UCSD-AML1 (cell line): ENCODE measurements at regions not wholly inside any gene's neighbourhood (a gene's known extent, or its start where the extent isn't known, plus 50 kb on each side); places are given as distances from the start of the nearest gene placed in this dataset.
"Not testable (repeated sequence)": the region's sequence is repeated elsewhere in the genome, so short reads cannot be mapped to it uniquely, and the experiment has no call there.

ENCODE experiments used
- DNase-seq: peaks from one replicate; lab custom pipeline; 2025; ENCODE audit not compliant: unreplicated experiment; lab: John Stamatoyannopoulos, UW

DNA sequence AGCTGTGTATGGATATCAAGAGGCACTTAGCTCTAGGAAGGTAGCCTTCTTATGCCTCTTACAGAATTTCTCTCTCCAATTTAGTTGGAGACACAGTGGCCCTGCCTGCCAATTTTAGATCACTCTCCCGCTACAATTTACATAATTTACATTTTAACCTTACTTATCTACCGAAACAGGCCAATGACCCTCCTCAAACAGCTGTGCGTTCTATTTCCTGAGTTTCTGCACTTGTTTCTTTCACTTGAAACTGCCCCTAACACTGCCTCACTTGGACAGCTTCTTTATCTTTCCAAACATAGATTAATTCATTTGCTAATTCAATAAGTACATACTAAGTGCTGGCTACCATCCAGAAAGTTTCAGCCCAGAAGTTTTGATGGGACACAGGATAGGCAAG is 52.9 kb upstream of the HDDC2 start:
- DNase-seq, result no peak

GRCh38 chr6:125356884-125357283 is 55.1 kb upstream of the HDDC2 start:
- DNase-seq, result no peak

DNA sequence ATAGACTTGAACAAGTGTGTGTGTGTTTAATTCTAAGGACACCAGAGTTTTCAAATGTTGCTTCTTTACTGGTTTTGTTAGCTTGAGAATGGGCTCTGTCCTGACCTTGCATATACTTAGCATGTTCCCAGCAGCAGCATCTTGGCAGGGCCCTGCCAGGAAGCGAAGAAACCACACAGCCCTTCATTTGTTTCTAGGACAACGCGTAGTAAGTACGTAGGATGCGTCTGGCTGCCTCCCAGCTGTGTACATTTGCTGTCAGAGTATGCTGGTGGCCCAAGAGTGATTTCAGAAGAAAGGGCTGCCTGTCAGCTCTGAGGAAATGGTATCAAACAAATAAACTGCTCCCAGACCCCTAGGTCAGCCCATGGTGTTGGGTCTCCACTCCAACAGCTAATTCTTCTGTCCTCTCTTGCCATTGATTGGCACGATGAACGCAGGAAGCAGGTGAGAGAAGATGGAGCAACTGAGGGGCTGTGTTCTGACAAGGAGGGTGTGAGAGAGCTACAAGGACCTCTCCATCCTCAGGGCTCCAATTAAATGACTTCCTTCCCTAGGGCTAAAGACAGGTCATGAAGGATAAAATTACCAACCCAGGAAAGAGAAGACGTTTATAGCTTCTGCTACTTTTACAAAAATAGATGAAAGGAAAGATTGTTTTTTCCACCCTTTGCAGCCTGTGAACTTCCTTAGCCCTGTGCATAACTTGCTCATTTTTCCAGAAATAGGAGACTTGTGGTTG is 55.9 kb upstream of the HDDC2 start:
- DNase-seq, result no peak

DNA sequence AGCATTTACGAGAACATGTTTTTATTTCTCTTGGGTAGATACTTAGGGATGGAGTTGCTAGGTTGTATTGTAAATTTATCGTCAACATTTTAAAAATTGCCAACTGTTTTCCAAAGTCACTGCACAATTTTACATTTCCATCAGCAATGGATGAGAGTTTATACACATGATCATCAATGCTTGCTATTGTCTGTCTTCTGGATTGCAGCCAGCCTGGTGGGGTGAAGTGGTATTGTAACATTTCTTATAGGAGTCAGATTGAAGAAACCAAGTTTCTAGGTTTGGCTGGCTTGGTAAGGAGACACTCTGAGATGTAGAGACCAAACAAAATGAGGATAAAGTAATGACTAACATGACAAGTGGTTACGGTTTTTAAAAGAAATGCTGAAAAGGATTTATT is 57.1 kb upstream of the HDDC2 start:
- DNase-seq, result no peak

DNA sequence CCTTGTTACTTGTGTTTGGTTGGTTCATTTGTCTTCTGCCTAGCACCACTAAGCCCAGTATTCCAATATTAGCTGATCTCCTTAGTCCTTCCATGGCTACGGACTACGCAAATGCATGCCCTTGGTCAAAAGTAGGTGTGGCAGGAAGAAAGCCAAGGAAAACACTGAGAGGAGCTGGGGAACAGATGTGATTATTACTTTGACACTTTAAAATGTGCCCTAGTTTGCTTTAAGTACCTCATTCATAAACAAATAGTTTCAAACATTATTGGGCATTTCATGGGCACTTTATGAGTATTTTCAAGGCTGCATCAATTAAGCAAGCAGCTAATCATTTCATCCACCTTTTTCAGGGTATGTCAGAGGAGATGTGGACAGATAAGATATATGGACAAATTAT is 60.1 kb upstream of the HDDC2 start:
- no peak for DNase-seq

DNA sequence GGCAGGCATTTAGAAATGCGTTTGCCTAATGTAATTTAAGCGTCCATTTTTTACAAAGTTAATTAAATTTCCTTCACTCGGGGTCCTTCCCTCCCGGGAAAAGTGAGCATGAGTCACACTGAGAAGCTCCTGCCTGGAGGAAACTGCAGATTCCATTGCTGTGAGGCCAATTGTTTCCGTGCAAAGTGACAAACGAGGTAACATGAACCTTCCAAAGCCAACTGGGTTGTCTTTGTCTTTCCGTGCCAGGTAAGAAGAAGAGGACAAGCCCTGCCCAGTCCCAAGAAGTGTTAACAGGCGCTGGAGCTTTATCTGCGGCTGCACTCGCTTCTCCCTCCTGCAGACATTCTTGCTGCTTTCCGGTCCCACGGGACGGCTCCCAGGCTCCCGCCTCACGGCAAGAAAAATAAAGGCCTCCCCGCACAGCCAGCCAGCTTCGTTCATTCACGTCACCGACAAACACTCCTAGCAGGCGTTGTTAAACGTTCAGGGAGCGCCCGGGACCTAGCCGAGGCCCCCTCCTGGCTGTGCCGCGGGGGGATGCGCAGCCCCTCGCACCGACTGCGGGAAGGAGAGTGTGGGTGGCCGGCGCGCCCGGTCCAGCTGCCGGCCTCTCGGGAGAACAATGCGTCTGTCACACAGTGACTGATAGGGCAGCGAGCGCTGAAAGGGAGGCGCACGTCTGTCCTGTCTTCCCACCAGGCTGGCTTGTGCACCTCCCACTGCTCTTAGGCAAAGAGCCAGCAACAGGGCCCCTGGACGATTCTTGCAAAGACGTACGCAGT is 61.5 kb upstream of the HDDC2 start:
- DNase-seq, result no peak

DNA sequence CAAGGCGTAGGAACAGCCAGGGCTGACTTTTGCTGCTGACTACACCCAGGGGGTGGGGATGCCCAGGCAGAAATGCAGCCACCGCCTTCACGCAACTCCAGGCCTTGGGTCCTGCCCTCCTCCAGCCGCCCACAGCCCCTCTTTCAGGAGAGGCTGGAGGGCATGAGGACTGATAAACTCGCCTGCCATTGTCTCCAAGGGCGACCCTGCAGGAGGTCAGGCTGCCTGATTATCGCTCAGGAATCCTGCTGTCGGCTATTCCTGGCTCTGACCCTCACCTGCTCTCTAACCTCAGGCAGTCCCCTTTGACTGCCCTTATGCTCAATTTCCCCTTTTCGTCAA is 62.0 kb upstream of the HDDC2 start:
- DNase-seq, result no peak

GRCh38 chr6:125365230-125365629 is 63.5 kb upstream of the HDDC2 start:
- DNase-seq, result no peak

DNA sequence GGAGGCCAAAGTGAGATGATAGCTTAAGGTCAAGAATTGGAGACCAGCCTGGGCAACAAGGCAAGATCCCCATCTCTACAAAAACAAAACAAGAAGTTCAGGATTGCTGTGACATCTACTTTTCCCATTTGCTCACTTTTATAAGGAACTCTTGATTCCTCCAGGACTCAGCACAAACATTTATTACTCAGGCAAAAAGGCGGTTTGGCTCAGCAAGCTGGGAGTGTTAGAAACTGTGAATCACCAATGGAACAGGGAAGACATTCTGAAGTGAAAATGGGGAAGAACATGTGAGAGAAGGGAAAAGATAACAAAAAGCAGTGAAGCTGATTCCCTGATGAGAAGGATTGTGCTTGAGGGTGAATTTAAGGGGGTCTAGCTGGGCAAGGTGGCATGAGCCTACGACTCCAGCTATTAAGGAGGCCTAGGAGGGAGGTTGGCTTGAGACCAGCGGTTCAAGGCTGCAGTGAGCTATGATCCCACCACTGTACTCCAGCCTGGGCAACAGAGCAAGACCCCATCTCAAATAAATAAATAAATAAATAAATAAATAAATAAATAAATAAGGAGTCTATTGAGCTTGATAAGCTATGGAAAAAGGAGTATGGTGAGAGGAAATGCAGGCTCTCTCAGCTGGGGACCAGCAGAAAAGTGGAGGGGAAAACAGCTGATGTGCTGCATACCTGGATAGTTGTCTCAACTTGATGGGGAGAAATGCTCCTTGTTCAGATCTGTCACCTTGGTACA is 65.4 kb upstream of the HDDC2 start:
- no peak for DNase-seq

- no peak for DNase-seq
These were observed 68.6 kb upstream of the HDDC2 start for GRCh38 chr6:125370343-125370742.

DNA sequence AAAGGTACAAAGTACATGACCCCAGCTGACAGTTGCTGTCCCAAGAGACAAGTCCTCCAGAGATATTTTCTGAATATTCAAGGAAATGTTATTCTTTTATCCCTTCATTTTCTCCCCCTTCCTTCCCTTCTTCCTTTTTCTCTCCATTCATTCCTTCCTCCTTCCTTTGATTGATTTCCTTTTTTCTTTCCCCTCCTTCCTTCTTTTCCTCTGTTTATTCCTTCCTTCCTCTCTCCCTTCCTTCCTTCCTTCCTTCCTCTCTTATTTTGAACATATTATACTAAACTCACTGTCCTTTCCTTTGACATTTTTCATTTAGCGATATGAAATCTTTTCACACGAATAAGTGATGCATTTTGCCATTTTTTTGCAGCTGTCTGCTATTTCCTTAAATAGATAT is 73.2 kb upstream of the HDDC2 start:
- DNase-seq, result no peak

DNA sequence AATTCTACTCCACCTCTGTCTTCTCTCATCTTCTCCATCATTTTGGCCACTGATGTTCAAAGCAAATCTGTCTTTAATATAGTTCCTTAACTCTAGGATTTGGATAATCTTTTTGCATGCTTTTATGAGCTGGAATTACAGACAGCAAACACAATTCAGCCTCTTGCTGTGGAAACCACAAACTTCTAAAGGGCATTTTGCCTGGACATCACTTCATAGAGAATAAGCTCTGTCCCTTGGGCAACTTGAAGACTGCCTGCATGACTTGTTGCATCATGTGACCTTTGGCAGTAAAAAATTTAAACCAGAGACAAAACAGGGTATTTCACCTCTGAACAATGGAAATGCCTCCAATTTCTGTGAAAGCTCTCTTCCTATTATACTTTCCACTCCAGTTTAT is 74.1 kb upstream of the HDDC2 start:
- DNase-seq, result no peak

GRCh38 chr6:125377621-125378020 is 75.9 kb upstream of the HDDC2 start:
- DNase-seq, result no peak

DNA sequence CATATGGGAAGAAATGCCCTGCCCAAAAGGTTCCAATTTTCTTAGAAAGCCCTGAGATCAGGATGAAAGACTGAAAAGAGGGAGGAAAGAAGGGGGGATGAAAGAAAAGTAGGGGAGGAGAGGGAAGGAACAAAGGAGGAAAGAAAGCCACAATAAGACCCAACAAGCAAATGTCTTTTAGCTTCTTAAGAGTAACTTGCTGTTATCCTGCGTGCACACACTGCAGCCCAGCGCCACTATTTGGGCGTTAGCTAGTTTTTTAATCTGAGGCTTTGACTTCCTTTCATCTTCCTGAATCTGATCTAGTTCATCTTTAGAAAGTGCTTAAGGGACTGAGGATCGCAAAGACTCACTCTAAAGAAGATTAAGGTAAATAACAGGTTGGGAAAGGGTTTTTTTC is 77.4 kb upstream of the HDDC2 start:
- no peak for DNase-seq

DNA sequence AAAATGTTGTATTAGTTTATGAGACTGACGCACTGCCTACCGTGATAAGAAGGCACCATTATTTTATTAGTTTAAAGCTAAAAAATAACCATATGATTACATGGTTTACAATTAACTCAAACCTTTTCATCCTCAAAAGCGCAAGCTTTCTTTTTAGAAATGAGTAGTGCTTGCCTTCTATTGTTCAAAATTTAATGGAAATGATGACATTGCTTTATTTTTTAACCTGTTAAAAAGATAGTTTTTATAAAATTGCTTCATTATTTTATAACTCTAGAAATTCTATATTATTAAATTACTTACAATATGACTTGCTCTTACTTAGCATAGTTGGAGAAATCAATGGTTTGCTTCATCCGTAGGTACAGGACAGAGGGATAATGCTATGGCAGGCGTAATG is 78.7 kb upstream of the HDDC2 start:
- no peak for DNase-seq

DNA sequence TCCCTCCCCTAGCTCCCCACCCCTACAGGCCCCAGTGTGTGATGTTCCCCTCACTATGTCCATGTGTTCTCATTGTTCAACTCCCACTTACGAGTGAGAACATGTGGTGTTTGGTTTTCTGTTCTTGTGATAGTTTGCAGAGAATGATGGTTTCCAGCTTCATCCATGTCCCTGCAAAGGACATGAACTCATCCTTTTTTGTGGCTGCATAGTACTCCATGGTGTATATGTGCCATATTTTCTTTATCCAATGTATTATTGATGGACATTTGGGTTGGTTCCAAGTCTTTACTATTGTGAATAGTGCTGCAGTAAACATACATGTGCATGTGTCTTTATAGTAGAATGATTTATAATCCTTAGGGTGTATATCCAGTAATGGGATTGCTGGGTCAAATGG is 84.6 kb upstream of the HDDC2 start:
- DNase-seq, result not testable (repeated sequence)

DNA sequence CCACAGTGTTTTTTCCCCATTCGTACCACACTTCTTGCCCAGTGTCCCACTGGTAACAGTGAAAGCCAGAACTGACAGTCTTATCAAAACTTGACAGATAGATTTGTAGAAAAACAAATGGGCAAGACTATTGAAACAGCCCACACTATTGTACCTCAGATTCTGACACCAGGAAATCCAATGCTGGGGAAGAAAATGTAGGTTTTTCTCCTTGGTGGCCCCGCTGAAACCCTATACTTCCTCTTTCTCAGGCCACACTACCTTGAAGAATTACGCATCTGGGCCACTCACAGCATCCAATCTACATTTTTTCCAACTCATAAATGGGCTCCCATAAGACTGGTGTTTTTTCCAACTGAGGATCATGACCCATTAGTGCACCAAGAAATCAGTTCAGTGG is 90.9 kb upstream of the HDDC2 start:
- no peak for DNase-seq

- no peak for DNase-seq
These were observed 91.7 kb upstream of the HDDC2 start for GRCh38 chr6:125393449-125393858.

DNA sequence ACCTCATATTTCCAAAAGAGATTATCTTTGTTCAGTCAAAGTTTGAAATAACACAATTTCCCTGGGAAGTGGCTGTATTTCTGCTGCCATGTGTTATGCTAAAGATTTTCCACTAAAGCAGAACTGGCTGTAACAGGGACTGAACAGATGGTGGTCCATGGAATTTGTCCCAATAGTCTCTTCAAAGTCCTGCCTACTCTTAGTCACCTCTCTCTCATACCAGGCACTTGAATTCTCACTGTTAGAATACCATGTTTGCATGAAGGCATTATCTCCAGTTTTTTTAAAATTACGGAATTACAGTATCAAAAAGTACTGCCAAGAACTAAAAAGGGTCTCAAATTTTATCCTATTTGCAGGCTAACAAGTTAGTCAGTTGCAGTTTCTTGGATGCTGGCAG is 105.0 kb upstream of the HDDC2 start:
- DNase-seq, result no peak

DNA sequence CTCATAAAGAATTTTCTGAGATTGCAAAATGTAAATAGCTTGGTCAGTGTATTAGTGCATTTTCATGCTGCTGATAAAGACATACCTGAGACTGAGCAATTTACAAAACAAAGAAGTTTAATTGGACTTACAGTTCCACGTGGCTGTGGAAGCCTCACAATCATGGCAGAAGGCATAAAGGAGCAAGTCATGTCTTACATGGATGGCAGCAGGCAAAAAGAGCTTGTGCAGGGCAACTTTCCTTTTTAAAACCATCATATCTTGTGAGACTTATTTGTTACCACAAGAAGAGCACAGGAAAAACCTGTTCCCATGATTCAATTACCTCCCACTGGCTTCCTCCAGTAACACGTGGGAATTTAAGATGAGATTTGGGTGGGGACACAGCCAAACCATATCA is 112.7 kb upstream of the HDDC2 start:
- DNase-seq, result no peak

DNA sequence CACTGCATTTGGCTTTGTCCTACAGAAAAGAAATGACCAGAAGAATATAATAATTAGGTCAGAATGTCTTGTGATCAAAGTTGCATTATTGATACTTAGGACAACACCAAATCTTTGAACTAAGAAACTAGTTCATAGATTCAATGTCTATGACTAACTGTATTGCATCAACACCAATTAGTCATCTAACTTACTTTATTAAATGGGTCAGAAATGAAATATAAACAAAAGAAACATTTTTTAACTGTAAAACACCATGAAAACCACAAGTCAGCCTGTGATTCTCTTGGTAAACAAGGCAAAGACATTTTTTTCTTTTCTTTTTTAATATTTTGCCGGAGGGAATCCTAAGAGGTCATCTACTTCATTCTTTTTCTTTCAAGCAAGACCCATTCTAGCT is 114.1 kb upstream of the HDDC2 start:
- DNase-seq, result no peak

DNA sequence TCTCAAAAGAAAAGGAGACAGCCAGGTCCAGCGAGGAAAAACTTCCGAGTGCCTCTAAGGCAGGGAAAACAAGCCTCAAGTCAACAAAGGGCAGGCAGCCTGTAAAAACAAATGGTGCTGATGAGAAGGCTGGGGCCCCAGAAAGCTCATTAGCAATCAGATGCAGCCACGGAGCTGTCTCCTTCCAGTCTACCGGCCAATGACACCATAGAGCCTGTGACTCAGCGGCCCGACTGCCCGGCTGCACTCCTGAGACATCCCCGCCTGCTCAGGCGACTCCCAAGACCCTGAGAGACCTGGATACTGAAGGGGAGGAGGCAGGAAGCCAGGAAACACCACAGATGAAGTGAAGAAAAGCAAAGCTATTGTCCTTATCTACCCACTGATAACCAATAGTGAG is 120.1 kb upstream of the HDDC2 start:
- DNase-seq, result no peak
